Progenitor cell of endocrine pancreas (in vitro differentiated cells): ENCODE measurements at regions not wholly inside any gene's neighbourhood (a gene's known extent, or its start where the extent isn't known, plus 50 kb on each side); places are given as distances from the start of the nearest gene placed in this dataset.

Experiments used
- DNase-seq: peaks from one replicate; pipeline ENCODE4 v3.0.0; 2021; ENCODE audit warnings: low spot score; ENCODE audit not compliant: unreplicated experiment
- H3K27ac Mint-ChIP-seq: 2 replicates; pipeline ENCODE4 v1.8.0; 2021; ENCODE audit warnings: mild to moderate bottlenecking, moderate library complexity, mixed read lengths
- H3K27me3 Mint-ChIP-seq: 2 replicates; pipeline ENCODE4 v1.8.0; 2021; ENCODE audit warnings: mixed read lengths
- H3K36me3 Mint-ChIP-seq: 2 replicates; pipeline ENCODE4 v1.8.0; 2022; ENCODE audit warnings: mixed read lengths; ENCODE audit not compliant: insufficient read depth
- H3K4me1 Mint-ChIP-seq: 2 replicates; pipeline ENCODE4 v1.8.0; 2021; ENCODE audit warnings: low read depth, mixed read lengths
- H3K4me3 Mint-ChIP-seq: 2 replicates; pipeline ENCODE4 v1.8.0; 2021; ENCODE audit warnings: low read depth, mild to moderate bottlenecking, moderate library complexity, mixed read lengths
- H3K9me3 Mint-ChIP-seq: 2 replicates; pipeline ENCODE4 v1.8.0; 2021; ENCODE audit warnings: low read depth, mixed read lengths
- TF ChIP-seq, protein P1 (sequence below): fragments of 200-600 bp; sonication (generic); IDR thresholded peaks from one replicate; pipeline ENCODE4 v1.5.0; 2021; ENCODE audit warnings: antibody characterized with exemption, mild to moderate bottlenecking; ENCODE audit not compliant: unreplicated experiment

DNA sequence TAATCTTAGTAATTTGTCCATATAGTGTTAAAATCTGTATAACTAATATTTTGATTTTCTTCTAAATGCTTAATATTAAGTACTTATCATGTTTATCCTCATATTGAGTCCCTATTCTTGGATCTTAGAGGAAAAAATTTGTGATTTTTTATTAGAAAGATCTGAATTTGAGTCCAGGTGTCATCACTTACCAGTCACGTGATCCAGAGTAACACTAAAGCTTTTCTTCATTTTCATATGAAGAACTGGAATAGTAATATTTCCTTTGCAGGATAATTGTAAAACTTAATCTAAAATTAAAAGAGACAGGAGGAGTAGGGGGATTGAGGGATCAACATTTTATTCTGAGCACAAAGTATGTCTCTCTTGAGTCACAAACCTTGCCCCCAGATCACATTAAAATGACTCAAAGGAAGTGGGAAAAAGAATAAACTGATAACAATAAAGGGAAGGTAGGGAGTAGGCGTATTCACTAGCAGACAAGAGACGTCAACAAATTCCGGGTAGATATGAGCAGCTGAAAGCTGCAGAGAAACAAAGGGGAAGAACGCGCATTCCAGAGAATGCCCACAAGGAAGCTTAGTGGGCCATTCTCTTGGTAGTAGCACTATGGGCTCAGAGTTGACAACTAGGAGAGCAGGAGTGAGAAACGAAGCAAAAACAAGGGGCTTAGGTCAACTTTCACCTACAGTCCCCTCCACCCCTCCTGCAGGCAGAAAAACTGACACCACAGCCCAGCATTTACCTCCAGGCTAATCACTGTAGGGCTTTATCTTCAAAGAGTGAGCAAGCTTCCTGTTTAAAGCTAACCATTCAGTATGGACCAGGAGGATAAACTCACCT lies 123.1 kb downstream of the SPRY2 start:
- DNase-seq: no peak
- Mint-ChIP-seq H3K9me3 (peaks cover 5% of the 10 kb centered on the region), H3K27me3 (no peaks in the 10 kb centered on the region), H3K4me3 (no peak overlapping the region), H3K27ac (peak overlapping the region; percentile 90), H3K4me1 (peaks cover 31% of the 10 kb centered on the region), H3K36me3 (no peaks in the 10 kb centered on the region)
- TF ChIP-seq, protein P1, sequence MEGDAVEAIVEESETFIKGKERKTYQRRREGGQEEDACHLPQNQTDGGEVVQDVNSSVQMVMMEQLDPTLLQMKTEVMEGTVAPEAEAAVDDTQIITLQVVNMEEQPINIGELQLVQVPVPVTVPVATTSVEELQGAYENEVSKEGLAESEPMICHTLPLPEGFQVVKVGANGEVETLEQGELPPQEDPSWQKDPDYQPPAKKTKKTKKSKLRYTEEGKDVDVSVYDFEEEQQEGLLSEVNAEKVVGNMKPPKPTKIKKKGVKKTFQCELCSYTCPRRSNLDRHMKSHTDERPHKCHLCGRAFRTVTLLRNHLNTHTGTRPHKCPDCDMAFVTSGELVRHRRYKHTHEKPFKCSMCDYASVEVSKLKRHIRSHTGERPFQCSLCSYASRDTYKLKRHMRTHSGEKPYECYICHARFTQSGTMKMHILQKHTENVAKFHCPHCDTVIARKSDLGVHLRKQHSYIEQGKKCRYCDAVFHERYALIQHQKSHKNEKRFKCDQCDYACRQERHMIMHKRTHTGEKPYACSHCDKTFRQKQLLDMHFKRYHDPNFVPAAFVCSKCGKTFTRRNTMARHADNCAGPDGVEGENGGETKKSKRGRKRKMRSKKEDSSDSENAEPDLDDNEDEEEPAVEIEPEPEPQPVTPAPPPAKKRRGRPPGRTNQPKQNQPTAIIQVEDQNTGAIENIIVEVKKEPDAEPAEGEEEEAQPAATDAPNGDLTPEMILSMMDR: no peak

DNA sequence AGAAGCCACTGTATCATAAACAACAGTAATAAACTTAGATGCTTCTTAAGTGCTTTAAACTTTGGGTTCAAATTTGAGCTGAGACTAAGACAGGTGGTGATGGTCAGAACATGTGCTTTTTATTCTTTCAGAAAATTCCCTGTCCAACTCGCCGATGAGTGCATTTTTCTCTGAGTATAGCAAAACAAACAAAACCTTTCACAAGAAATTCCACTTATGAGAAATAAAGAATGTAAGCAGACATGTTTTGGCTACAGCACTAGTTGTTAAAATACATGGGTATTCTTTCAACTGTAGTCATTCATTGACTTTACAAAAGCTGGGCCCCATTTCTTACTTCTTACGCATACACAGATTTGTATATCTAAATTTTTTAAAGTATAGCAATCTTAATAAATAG lies 125.6 kb downstream of the SPRY2 start:
- no peak for DNase-seq
- Mint-ChIP-seq H3K27ac (peak overlapping the region; percentile 11), H3K4me3 (no peak overlapping the region), H3K27me3 (no peaks in the 10 kb centered on the region), H3K36me3 (no peaks in the 10 kb centered on the region), H3K9me3 (peaks cover 4% of the 10 kb centered on the region), H3K4me1 (peaks cover 31% of the 10 kb centered on the region)
- TF ChIP-seq, protein P1: no peak

DNA sequence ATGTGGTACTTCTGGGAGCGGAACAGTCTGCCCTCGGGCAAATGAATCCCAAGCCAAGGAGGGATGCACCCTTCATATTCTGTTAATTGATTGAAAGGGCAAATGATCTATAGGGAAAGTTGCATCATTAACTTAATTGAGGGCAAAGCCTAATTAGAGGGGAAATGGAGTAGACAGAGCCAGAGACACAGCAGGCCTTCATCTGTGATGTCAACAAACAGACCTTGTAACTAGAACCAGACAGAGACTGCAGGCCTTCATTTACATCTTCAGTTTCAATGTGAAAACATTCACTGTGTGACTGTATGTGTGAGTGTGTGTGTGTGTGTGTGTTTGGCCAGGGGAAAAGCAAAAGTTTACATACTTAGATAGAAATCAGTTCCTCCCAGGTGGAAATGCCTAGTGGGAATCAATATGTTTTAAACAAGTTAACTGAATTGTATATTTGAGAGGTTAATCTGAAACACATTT lies 126.4 kb downstream of the SPRY2 start:
- H3K4me3 Mint-ChIP-seq: peak overlapping the region; percentile 35
- no peak for DNase-seq
- peaks cover 4% of the 10 kb centered on the region for H3K9me3 Mint-ChIP-seq
- H3K27me3 Mint-ChIP-seq: no peaks in the 10 kb centered on the region
- peaks cover 31% of the 10 kb centered on the region for H3K4me1 Mint-ChIP-seq
- peak overlapping the region; percentile 93 for H3K27ac Mint-ChIP-seq
- no peaks in the 10 kb centered on the region for H3K36me3 Mint-ChIP-seq
- TF ChIP-seq, protein P1: no peak

DNA sequence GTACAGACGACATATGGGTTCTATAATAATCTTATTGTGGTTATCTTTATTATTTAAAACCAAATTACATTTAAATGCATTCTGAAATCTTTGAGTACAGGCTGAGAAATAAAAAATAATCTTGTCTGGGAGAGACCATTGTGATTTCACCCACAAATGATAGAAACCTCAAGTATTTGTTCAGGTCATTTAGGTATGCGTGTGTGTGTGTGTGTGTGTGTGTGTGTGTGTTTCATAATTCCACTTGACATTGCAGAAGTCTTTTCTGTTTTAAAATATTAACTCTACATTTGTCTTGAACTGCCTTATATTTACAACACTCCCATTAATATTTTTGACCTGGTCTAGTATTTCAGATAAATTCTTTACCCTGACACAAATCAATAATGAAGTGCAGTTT lies 126.9 kb downstream of the SPRY2 start:
- no peak for DNase-seq
- no peaks in the 10 kb centered on the region for H3K27me3 Mint-ChIP-seq
- peaks cover 31% of the 10 kb centered on the region for H3K4me1 Mint-ChIP-seq
- H3K4me3 Mint-ChIP-seq: no peak overlapping the region
- peak overlapping the region; percentile 82 for H3K27ac Mint-ChIP-seq
- TF ChIP-seq, protein P1: no peak
- H3K36me3 Mint-ChIP-seq: no peaks in the 10 kb centered on the region
- no peaks in the 10 kb centered on the region for H3K9me3 Mint-ChIP-seq

DNA sequence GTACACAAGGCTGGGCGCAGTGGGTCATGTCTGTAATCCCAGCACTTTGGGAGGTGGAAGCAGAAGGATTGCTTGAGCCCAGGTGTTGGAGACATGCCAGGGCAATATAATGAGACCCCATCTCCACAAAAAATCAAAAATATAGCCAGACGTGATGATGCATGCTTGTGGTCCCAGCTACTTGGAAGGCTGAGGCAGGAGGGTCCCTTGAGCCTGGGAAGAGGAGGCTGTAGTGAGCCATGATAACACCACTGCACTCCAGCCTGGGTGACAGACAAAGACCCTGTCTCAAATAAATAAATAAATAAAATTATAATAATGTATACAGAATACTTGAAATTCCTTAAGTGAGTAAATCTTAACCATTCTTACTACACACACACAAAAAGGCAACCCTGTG lies 127.7 kb downstream of the SPRY2 start:
- TF ChIP-seq, protein P1: no peak
- DNase-seq: no peak
- Mint-ChIP-seq H3K4me1 (peaks cover 31% of the 10 kb centered on the region), H3K36me3 (no peaks in the 10 kb centered on the region), H3K27me3 (no peaks in the 10 kb centered on the region), H3K27ac (peak overlapping the region; percentile 16), H3K4me3 (no peak overlapping the region), H3K9me3 (no peaks in the 10 kb centered on the region)
